Stomach (tissue), 4 donors: ENCODE measurements at regions not wholly inside any gene's neighbourhood (a gene's known extent, or its start where the extent isn't known, plus 50 kb on each side); places are given as distances from the start of the nearest gene placed in this dataset.

Experiments used
- EP300 ChIP-seq: sonication (generic); formaldehyde crosslinking; IDR thresholded peaks from one replicate; pipeline ENCODE4 v1.6.1; 2017; ENCODE audit warnings: antibody characterized with exemption
- POLR2A ChIP-seq, 4 donors: fragments of 450-650 bp; IDR thresholded peaks; one replicate each; pipeline ENCODE4 v1.6.1; 2016; ENCODE audit warnings: antibody characterized with exemption in 4 of 4, control low read depth in 2 of 4, mild to moderate bottlenecking in 1 of 4, moderate library complexity in 1 of 4
- POLR2AphosphoS5 ChIP-seq, 3 donors: sonication (generic); formaldehyde crosslinking; IDR thresholded peaks; one replicate each; pipeline ENCODE4 v1.6.1; 2016; ENCODE audit warnings: antibody characterized with exemption in 3 of 3
- TF ChIP-seq, protein P1 (sequence below), 7 experiments: fragments of 450-650 bp in 4 of 7; fragments of 200-600 bp in 3 of 7; sonication (generic) in 3 of 7; IDR thresholded peaks; one replicate each; pipeline ENCODE4 v1.5.1; 2016 to 2019; ENCODE audit warnings: antibody characterized with exemption in 7 of 7, control low read depth in 2 of 7, mild to moderate bottlenecking in 1 of 7

DNA sequence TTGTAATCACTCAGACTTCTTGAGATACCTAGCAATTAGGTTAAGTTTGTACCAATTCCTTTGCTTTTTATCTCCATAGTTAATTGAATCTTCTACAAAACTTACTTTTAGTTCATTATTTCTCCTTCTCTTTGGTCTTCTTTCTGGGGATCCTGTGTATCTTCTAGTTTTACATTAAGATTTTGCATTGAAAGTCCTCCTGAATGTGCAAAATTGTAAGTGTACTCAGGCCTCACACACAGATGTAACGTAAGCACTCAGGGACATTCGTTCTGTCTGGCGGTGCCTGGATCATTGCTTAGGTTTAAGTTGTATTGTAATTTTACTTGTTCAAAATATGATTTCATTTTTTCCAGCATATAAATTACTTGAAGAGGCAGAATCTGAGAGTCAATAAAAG lies 222.6 kb upstream of the CPHXL start:
- TF ChIP-seq, protein P1, sequence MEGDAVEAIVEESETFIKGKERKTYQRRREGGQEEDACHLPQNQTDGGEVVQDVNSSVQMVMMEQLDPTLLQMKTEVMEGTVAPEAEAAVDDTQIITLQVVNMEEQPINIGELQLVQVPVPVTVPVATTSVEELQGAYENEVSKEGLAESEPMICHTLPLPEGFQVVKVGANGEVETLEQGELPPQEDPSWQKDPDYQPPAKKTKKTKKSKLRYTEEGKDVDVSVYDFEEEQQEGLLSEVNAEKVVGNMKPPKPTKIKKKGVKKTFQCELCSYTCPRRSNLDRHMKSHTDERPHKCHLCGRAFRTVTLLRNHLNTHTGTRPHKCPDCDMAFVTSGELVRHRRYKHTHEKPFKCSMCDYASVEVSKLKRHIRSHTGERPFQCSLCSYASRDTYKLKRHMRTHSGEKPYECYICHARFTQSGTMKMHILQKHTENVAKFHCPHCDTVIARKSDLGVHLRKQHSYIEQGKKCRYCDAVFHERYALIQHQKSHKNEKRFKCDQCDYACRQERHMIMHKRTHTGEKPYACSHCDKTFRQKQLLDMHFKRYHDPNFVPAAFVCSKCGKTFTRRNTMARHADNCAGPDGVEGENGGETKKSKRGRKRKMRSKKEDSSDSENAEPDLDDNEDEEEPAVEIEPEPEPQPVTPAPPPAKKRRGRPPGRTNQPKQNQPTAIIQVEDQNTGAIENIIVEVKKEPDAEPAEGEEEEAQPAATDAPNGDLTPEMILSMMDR (IDR thresholded peaks at IDR 0.05), result no peak
- TF ChIP-seq POLR2AphosphoS5 (IDR thresholded peaks at IDR 0.05), result no peak
- no peak for TF ChIP-seq POLR2A (IDR thresholded peaks at IDR 0.05)
- no peak for TF ChIP-seq EP300
